GM03348 (cell line): ENCODE measurements at regions not wholly inside any gene's neighbourhood (a gene's known extent, or its start where the extent isn't known, plus 50 kb on each side); places are given as distances from the start of the nearest gene placed in this dataset.

ENCODE experiments used
- DNase-seq: peaks from one replicate; pipeline ENCODE4 v3.0.0; 2012; ENCODE audit warnings: low spot score

- no peak for DNase-seq
These were observed 50.2 kb upstream of the VGLL3 start for GRCh38 chr3:87041191-87041590.
